ENCODE measurements at regions not wholly inside any gene's neighbourhood (a gene's known extent, or its start where the extent isn't known, plus 50 kb on each side); places are given as distances from the start of the nearest gene placed in this dataset.

- no peak for TF ChIP-seq CTCF (IDR thresholded peaks at IDR 0.05)
- no peak for TF ChIP-seq POLR2A (IDR thresholded peaks at IDR 0.05)
Measured at GRCh38 chr18:30920351-30920750, 122.2 kb downstream of the DSC3 start.
